Pons (tissue), 1 donor: ENCODE measurements at regions not wholly inside any gene's neighbourhood (a gene's known extent, or its start where the extent isn't known, plus 50 kb on each side); places are given as distances from the start of the nearest gene placed in this dataset.

Experiments
- DNase-seq: peaks from one replicate; pipeline ENCODE4 v3.0.0-alpha.2; 2016; ENCODE audit warnings: low spot score

- peak; percentile 3 for DNase-seq
These were observed 833.3 kb downstream of the CDH9 start for GRCh38 chr5:26205121-26205520.

- DNase-seq: no peak
These were observed 844.8 kb downstream of the CDH9 start for GRCh38 chr5:26193626-26194025.

GRCh38 chr5:26192486-26192885 lies 845.9 kb downstream of the CDH9 start:
- no peak for DNase-seq

GRCh38 chr5:26181582-26181981 lies 856.8 kb downstream of the CDH9 start:
- DNase-seq: no peak

GRCh38 chr5:26148569-26149107 lies 889.7 kb downstream of the CDH9 start:
- no peak for DNase-seq

GRCh38 chr5:26143259-26143658 lies 895.1 kb downstream of the CDH9 start:
- no peak for DNase-seq

- peak; percentile 42 for DNase-seq
These were observed 917.0 kb downstream of the CDH9 start for GRCh38 chr5:26121338-26121737.

- no peak for DNase-seq
These were observed 934.2 kb downstream of the CDH9 start for GRCh38 chr5:26104175-26104574.

GRCh38 chr5:26060212-26060611 lies 978.2 kb downstream of the CDH9 start:
- DNase-seq: no peak

GRCh38 chr5:26054594-26054993 lies 983.8 kb downstream of the CDH9 start:
- DNase-seq: no peak

GRCh38 chr5:26034813-26035212 lies 1003.6 kb downstream of the CDH9 start:
- no peak for DNase-seq

- no peak for DNase-seq
These were observed 1006.9 kb downstream of the CDH9 start for GRCh38 chr5:26031481-26031880.

GRCh38 chr5:26026044-26026443 lies 1012.3 kb downstream of the CDH9 start:
- no peak for DNase-seq

GRCh38 chr5:26024774-26025173 lies 1013.6 kb downstream of the CDH9 start:
- no peak for DNase-seq

- DNase-seq: no peak
These were observed 1015.0 kb downstream of the CDH9 start for GRCh38 chr5:26023361-26023760.

GRCh38 chr5:26014206-26014605 lies 1024.2 kb downstream of the CDH9 start:
- no peak for DNase-seq

- DNase-seq: no peak
These were observed 1026.3 kb downstream of the CDH9 start for GRCh38 chr5:26012078-26012477.

- DNase-seq: peak; percentile 12
These were observed 1028.6 kb downstream of the CDH9 start for GRCh38 chr5:26009742-26010141.

- no peak for DNase-seq
These were observed 1034.4 kb downstream of the CDH9 start for GRCh38 chr5:26003966-26004365.

- no peak for DNase-seq
These were observed 1043.2 kb downstream of the CDH9 start for GRCh38 chr5:25995209-25995608.

- no peak for DNase-seq
These were observed 1044.7 kb downstream of the CDH9 start for GRCh38 chr5:25993701-25994100.

- no peak for DNase-seq
These were observed 1046.7 kb downstream of the CDH9 start for GRCh38 chr5:25991639-25992038.

- no peak for DNase-seq
These were observed 1047.6 kb downstream of the CDH9 start for GRCh38 chr5:25990771-25991170.

- DNase-seq: no peak
These were observed 1059.3 kb downstream of the CDH9 start for GRCh38 chr5:25979086-25979485.

- DNase-seq: no peak
These were observed 1062.5 kb downstream of the CDH9 start for GRCh38 chr5:25975885-25976284.
